ENCODE measurements at regions not wholly inside any gene's neighbourhood (a gene's known extent, or its start where the extent isn't known, plus 50 kb on each side); places are given as distances from the start of the nearest gene placed in this dataset.
"Not testable (repeated sequence)": the region's sequence is repeated elsewhere in the genome, so short reads cannot be mapped to it uniquely, and the experiment has no call there.

DNA sequence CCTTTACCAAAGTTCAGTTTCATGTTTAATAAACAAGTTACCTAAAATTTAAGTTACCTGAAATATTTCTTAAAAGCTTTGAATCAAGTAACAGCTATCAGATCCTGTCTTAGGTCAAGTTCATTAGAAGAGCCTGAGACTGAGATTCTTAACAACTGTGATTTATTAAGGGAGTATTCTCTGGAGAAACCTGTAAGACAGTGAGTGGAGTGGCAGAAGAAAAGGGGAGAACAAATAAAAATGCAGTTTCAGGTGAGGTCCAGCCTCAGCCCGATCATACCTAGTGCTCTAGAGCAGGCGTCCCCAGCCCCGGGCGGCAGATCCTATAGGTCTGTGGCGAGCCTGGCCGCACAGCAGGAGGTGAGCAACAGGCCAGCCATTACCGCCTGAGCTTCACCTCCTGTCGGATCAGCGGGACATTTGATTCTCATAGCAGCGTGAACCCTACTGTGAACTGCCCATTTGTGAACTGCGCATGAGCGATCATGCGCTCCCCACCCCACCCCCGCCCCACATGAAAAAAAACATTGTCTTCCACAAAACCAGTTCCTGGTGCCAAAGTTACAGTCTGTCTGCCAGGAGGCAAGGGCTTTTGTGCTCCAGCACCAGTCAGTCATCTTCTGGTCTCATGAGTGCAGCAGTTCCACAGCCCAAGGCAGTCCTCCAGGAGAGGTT is 59.2 kb upstream of the ADGRB3 start:
- H3K4me3 ChIP-seq (ENCODE audit: low read length), result no peak overlapping the region
- TF ChIP-seq ZNF274 (IDR thresholded peaks at IDR 0.05; ENCODE audit: low read depth, low read length), result no peak

- no peak for TF ChIP-seq ZNF274 (IDR thresholded peaks at IDR 0.05; ENCODE audit: low read depth, low read length)
These were observed 62.1 kb upstream of the ADGRB3 start for GRCh38 chr6:68572975-68573374.

GRCh38 chr6:68572525-68572924 is 62.6 kb upstream of the ADGRB3 start:
- TF ChIP-seq ZNF274 (IDR thresholded peaks at IDR 0.05; ENCODE audit: low read depth, low read length), result no peak
- H3K4me3 ChIP-seq (ENCODE audit: low read length), result no peak overlapping the region

More at GRCh38 chr6:68572975-68573374, 62.1 kb upstream of the ADGRB3 start:
- H3K4me3 ChIP-seq (ENCODE audit: low read length), result no peak overlapping the region

DNA sequence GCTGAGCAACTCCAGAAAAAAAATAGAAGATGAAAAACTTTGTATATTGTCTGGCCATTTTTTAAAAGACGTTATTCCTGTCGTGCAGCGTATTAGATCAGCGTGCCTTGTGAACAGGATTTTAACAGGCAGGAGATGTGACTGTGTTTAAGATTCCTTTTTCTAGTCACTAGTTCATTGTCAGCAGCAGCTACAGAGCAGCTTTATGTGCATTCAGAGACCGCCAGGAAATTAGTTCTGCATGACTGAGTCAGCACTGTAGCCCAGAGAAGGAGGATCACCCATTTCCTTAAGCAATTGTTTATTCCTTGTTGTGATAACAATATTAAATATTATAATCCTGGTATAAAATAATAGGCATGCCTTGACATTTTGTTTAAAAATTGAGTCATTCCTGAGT is 75.4 kb upstream of the ADGRB3 start:
- H3K4me3 ChIP-seq (ENCODE audit: low read length), result no peak overlapping the region
- no peak for TF ChIP-seq ZNF274 (IDR thresholded peaks at IDR 0.05; ENCODE audit: low read depth, low read length)

GRCh38 chr6:68559070-68559469 is 76.0 kb upstream of the ADGRB3 start:
- TF ChIP-seq ZNF274 (IDR thresholded peaks at IDR 0.05; ENCODE audit: low read depth, low read length), result no peak
- H3K4me3 ChIP-seq (ENCODE audit: low read length), result no peak overlapping the region

- H3K4me3 ChIP-seq (ENCODE audit: low read length), result no peak overlapping the region
- TF ChIP-seq ZNF274 (IDR thresholded peaks at IDR 0.05; ENCODE audit: low read depth, low read length), result no peak
These were observed 88.5 kb upstream of the ADGRB3 start for GRCh38 chr6:68546620-68547019.

DNA sequence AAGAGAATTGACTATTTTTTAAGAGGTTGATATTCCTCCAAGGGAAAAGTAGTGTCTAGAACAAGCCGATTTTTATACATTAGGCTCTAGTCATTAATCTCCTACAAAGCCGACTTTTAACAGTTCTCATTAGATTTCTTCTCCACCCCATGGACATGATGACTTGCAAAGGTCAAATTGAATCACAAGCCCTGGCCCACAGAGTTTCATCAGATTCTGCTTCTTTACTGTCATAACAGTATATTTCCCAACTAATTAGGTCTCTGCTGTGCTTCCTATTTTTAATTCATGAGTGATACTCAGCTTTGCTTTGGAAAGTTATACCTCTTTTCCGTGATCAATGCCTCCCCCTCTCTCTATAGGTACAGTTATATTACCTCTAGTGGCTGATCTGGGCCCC is 90.6 kb upstream of the ADGRB3 start:
- H3K4me3 ChIP-seq (ENCODE audit: low read length), result no peak overlapping the region
- no peak for TF ChIP-seq ZNF274 (IDR thresholded peaks at IDR 0.05; ENCODE audit: low read depth, low read length)

DNA sequence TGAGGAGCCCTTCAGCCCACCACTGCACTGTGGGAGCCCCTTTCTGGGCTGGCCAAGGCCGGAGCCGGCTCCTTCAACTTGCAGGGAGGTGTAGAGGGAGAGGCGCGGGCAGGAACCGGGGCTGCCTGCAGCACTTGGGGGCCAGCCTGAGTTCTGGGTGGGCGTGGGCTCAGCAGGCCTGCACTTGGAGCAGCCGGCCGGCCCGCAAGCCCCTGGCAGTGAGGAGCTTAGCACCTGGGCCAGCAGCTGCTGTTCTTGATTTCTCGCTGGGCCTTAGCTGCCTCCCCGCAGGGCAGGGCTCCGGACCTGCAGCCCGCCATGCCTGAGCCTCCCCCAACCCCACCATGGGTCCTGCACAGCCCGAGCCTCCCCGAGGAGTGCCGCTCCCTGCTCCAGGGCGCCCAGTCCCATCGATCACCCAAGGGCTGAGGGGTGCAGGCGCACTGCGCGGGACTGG is 101.7 kb upstream of the ADGRB3 start:
- TF ChIP-seq ZNF274 (IDR thresholded peaks at IDR 0.05; ENCODE audit: low read depth, low read length), result no peak
- no peak overlapping the region for H3K4me3 ChIP-seq (ENCODE audit: low read length)

GRCh38 chr6:68527691-68528090 is 107.4 kb upstream of the ADGRB3 start:
- TF ChIP-seq ZNF274 (IDR thresholded peaks at IDR 0.05; ENCODE audit: low read depth, low read length), result no peak
- no peak overlapping the region for H3K4me3 ChIP-seq (ENCODE audit: low read length)

DNA sequence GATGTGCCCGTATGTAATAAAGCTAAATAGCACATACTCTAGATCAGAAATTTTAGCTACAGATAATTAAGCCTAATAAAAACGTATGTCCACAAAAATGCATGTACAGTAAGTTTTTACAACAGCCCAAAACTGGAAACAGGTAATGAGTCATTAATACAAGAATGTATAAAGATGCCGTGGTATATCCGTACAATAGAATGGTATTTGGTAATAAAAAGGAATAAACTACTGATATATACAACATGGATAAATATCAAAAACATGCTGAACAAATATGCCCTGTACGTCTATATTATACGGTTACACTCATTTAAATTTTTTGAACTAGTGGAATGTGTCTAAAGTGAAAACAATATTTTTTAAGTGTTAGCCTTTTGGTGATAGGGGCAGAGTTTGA is 128.2 kb upstream of the ADGRB3 start:
- H3K4me3 ChIP-seq (ENCODE audit: low read length), result no peak overlapping the region
- TF ChIP-seq ZNF274 (IDR thresholded peaks at IDR 0.05; ENCODE audit: low read depth, low read length), result no peak

DNA sequence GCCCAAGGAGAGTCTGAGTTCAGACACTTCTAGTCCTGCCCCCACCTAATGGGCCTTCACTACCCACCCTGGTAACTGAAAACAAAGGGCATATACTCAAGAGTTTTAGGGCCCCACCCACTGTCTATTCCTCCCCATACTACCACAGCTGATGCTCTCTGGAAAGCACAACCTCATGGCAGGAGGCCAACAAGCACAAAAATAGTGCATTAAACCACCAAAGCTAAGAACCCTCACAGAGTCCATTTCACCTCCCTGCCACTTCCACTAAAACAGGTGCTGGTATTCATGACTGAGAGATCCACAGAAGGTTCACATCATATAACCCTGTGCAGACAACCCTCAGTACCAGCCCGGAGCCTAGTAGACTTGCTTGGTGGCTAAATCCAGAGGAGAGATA is 132.1 kb upstream of the ADGRB3 start:
- no peak for TF ChIP-seq ZNF274 (IDR thresholded peaks at IDR 0.05; ENCODE audit: low read depth, low read length)
- no peak overlapping the region for H3K4me3 ChIP-seq (ENCODE audit: low read length)

DNA sequence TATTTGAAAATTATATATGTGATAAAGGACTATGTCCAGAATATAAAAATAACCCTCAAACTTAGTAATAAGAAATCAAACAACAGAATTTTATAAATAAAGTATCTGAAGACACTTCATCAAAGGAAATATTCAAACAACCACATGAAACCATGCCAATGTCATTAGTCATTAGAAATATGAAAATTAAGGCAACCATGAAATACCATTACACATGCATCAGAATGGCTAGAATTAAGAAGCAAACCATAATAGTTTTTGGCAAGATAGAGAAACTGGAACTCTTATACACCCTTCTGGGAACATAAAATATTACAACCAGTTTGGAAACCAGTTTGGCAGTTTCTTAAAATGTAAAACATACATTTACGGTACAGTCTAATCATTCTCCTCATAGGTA is 137.2 kb upstream of the ADGRB3 start:
- TF ChIP-seq ZNF274 (IDR thresholded peaks at IDR 0.05; ENCODE audit: low read depth, low read length), result no peak
- H3K4me3 ChIP-seq (ENCODE audit: low read length), result no peak overlapping the region

DNA sequence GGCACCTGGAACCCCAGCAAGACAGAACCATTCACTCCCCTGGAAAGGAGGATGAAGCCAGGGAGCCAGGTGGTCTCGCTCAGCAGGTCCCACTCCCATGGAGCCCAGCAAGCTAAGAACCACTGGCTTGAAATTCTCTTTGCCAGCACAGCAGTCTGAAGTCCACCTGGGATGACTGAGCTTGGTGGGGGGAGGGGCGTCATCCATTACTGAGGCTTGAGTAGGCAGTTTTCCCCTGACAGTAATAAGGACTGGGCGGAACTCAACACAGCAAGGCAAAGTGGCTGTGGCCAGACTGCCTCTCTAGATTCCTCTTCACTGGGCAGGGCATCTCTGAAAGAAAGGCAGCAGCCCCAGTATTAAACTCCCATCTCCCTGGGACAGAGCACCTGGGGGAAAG is 140.2 kb upstream of the ADGRB3 start:
- not testable (repeated sequence) for H3K4me3 ChIP-seq (ENCODE audit: low read length)

DNA sequence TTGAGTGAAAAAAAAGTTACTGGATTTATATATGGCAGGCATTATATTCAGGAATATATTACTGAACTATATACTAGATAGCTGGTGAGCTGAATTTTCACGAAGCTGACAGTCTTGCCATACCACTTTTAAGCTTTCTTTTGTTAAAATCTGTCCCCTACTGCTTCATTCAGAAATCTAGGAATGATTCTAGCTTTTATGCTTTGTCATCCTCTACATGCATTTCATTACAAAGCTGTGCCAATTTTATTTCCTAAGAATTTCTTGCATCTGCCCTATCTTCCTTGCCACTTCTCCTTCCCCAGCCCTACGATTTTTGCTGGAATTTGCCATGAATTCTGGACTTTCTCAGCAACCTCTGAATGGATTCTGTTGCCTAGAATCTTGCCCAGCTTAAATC is 158.5 kb upstream of the ADGRB3 start:
- H3K4me3 ChIP-seq (ENCODE audit: low read length), result no peak overlapping the region
- TF ChIP-seq ZNF274 (IDR thresholded peaks at IDR 0.05; ENCODE audit: low read depth, low read length), result no peak

GRCh38 chr6:68473433-68474210 is 161.5 kb upstream of the ADGRB3 start:
- H3K4me3 ChIP-seq (ENCODE audit: low read length), result no peak overlapping the region
- no peak for TF ChIP-seq ZNF274 (IDR thresholded peaks at IDR 0.05; ENCODE audit: low read depth, low read length)

Data from GM08714 (cell line).